ENCODE measurements at regions not wholly inside any gene's neighbourhood (a gene's known extent, or its start where the extent isn't known, plus 50 kb on each side); places are given as distances from the start of the nearest gene placed in this dataset.

GRCh38 chr11:19441752-19442553 is 201.2 kb upstream of the E2F8 start:
- no peaks in the 10 kb centered on the region for H3K27me3 ChIP-seq (ENCODE audit: low read depth)
- TF ChIP-seq CTCF (IDR thresholded peaks at IDR 0.05): no peak

GRCh38 chr11:19441288-19441687 is 200.5 kb upstream of the E2F8 start:
- no peak for DNase-seq
- no peak overlapping the region for H3K4me3 ChIP-seq
- intact Hi-C loops (cut with DNase I): no loop called here
- peak overlapping the region; percentile 31 for H3K27ac ChIP-seq
- H3K9me3 ChIP-seq: no peaks in the 10 kb centered on the region
- ATAC-seq: no peak
- peaks cover 13% of the 10 kb centered on the region for H3K4me1 ChIP-seq
- no peaks in the 10 kb centered on the region for H3K27me3 ChIP-seq (ENCODE audit: low read depth)
- H3K36me3 ChIP-seq: no peaks in the 10 kb centered on the region
- no peak for TF ChIP-seq CTCF (IDR thresholded peaks at IDR 0.05)

More at GRCh38 chr11:19441752-19442553, 201.2 kb upstream of the E2F8 start:
- ATAC-seq: peak; percentile 69 to 85
- H3K36me3 ChIP-seq: no peaks in the 10 kb centered on the region
- peaks cover 13% of the 10 kb centered on the region for H3K4me1 ChIP-seq
- no peak for DNase-seq
- intact Hi-C loops (cut with DNase I): no loop called here
- H3K4me3 ChIP-seq: no peak overlapping the region
- peak overlapping the region; percentile 31 for H3K27ac ChIP-seq
- H3K9me3 ChIP-seq: no peaks in the 10 kb centered on the region

GRCh38 chr11:19437760-19438159 is 197.0 kb upstream of the E2F8 start:
- Histone ChIP-seq H3K27ac (no peak overlapping the region), H3K27me3 (ENCODE audit: low read depth) (no peaks in the 10 kb centered on the region), H3K36me3 (no peaks in the 10 kb centered on the region), H3K4me3 (no peak overlapping the region), H3K4me1 (peaks cover 13% of the 10 kb centered on the region), H3K9me3 (no peaks in the 10 kb centered on the region)
- intact Hi-C loops (cut with DNase I): no loop called here
- no peak for DNase-seq
- peak in 1 of 2 donors; percentile 66 for ATAC-seq
- TF ChIP-seq CTCF (IDR thresholded peaks at IDR 0.05): no peak

GRCh38 chr11:19436932-19437331 is 196.2 kb upstream of the E2F8 start:
- Histone ChIP-seq H3K27me3 (ENCODE audit: low read depth) (no peaks in the 10 kb centered on the region), H3K27ac (no peak overlapping the region), H3K9me3 (no peaks in the 10 kb centered on the region), H3K36me3 (no peaks in the 10 kb centered on the region), H3K4me3 (no peak overlapping the region), H3K4me1 (peaks cover 13% of the 10 kb centered on the region)
- ATAC-seq (no peak), DNase-seq (no peak)
- intact Hi-C loops (cut with DNase I): no loop called here
- TF ChIP-seq CTCF (IDR thresholded peaks at IDR 0.05): no peak

- no peak for ATAC-seq
Observed at GRCh38 chr11:19435306-19435989, 194.7 kb upstream of the E2F8 start.

More at GRCh38 chr11:19435306-19435989, 194.7 kb upstream of the E2F8 start:
- intact Hi-C loops (cut with DNase I): no loop called here
- H3K4me1 ChIP-seq: peaks cover 19% of the 10 kb centered on the region
- no peaks in the 10 kb centered on the region for H3K36me3 ChIP-seq
- peaks cover 4% of the 10 kb centered on the region for H3K27me3 ChIP-seq (ENCODE audit: low read depth)
- no peak for TF ChIP-seq CTCF (IDR thresholded peaks at IDR 0.05)
- H3K9me3 ChIP-seq: no peaks in the 10 kb centered on the region
- no peak overlapping the region for H3K27ac ChIP-seq
- no peak overlapping the region for H3K4me3 ChIP-seq
- DNase-seq: no peak

Measured in lower lobe of right lung (tissue), 2 donors.